ENCODE measurements at regions not wholly inside any gene's neighbourhood (a gene's known extent, or its start where the extent isn't known, plus 50 kb on each side); places are given as distances from the start of the nearest gene placed in this dataset.

DNA sequence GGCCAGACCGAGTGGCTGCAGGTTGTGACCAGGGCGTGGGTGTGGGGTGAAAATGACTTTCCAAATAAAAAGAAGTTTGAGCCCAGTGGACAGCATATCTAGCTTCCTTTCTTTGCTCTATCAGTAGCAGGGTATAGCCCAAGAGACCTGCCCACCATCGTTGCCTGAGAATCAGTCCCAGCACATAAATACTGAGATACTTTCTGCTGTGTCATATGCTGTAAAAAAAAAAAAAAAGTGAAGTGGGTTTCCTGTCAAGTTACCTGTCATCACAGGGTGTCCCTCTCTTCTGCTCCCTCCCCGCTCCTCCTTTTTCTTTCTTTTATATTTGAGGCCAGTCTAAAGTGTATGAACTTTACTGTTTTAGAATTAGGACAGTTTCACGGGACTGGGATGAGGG is 330.3 kb upstream of the BOD1L1 start:
- no peak for DNase-seq
- Histone ChIP-seq H3K9me2 (ENCODE audit: insufficient read depth) (no peaks in the 10 kb centered on the region), H4K20me1 (ENCODE audit: insufficient read depth) (no peaks in the 10 kb centered on the region), H3K4me3 (no peak overlapping the region), H3K27me3 (ENCODE audit: insufficient read depth, low read depth) (no peaks in the 10 kb centered on the region), H2AFZ (no peak overlapping the region), H3K4me1 (replicated peaks; ENCODE audit: insufficient read depth) (no peaks in the 10 kb centered on the region), H3K36me3 (ENCODE audit: low read depth) (no peaks in the 10 kb centered on the region), H3F3A (ENCODE audit: insufficient read depth, low read depth) (no peaks in the 10 kb centered on the region), H3K27ac (no peak overlapping the region), H3K4me2 (no peak overlapping the region), H3K9me3 (ENCODE audit: insufficient read depth, low read depth) (no peaks in the 10 kb centered on the region), H3K79me2 (ENCODE audit: low read depth) (no peaks in the 10 kb centered on the region)
- TF ChIP-seq EZH2 (IDR thresholded peaks at IDR 0.05; ENCODE audit: low read depth): no peak
- TF ChIP-seq, protein P1, sequence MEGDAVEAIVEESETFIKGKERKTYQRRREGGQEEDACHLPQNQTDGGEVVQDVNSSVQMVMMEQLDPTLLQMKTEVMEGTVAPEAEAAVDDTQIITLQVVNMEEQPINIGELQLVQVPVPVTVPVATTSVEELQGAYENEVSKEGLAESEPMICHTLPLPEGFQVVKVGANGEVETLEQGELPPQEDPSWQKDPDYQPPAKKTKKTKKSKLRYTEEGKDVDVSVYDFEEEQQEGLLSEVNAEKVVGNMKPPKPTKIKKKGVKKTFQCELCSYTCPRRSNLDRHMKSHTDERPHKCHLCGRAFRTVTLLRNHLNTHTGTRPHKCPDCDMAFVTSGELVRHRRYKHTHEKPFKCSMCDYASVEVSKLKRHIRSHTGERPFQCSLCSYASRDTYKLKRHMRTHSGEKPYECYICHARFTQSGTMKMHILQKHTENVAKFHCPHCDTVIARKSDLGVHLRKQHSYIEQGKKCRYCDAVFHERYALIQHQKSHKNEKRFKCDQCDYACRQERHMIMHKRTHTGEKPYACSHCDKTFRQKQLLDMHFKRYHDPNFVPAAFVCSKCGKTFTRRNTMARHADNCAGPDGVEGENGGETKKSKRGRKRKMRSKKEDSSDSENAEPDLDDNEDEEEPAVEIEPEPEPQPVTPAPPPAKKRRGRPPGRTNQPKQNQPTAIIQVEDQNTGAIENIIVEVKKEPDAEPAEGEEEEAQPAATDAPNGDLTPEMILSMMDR (conservative IDR thresholded peaks at IDR 0.05): no peak
- no TSS peak for BruUV-seq (replicated peaks)
- POLR2A ChIA-PET (ENCODE audit: unreplicated experiment): interaction anchor here (0.5 kb wide), 1 partner anchor 66 kb away, joined by 6 read pairs; no protein-coding TSS in a partner anchor
- CTCF ChIA-PET: no interaction called here
- intact Hi-C loops (cut with micrococcal nuclease; ENCODE audit: unreplicated experiment): no loop called here

DNA sequence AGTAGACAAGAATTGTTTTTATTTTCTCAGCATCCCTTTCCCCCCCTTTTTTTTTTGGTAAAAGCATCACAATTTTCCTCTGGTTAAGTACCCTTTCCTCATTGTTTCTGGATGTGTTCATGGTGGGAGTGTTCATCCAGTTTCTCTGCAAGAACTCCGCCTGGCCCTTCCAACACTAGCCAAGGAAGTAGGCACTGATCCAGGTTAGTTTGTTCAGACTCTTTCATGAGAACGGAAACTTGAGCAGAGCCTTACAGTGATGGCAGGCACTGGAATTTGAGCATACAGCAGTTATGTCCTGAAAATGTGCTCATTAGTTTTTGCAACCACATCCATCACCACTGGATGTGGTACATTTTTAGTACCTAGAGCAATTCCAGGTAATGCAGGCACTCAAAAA is 336.1 kb upstream of the BOD1L1 start:
- DNase-seq: no peak
- Histone ChIP-seq H3K4me1 (replicated peaks; ENCODE audit: insufficient read depth) (no peaks in the 10 kb centered on the region), H3K9me2 (ENCODE audit: insufficient read depth) (no peaks in the 10 kb centered on the region), H3K9me3 (ENCODE audit: insufficient read depth, low read depth) (no peaks in the 10 kb centered on the region), H3F3A (ENCODE audit: insufficient read depth, low read depth) (no peaks in the 10 kb centered on the region), H3K4me2 (no peak overlapping the region), H3K79me2 (ENCODE audit: low read depth) (no peaks in the 10 kb centered on the region), H4K20me1 (ENCODE audit: insufficient read depth) (no peaks in the 10 kb centered on the region), H3K27ac (no peak overlapping the region), H2AFZ (no peak overlapping the region), H3K36me3 (ENCODE audit: low read depth) (no peaks in the 10 kb centered on the region), H3K27me3 (ENCODE audit: insufficient read depth, low read depth) (no peaks in the 10 kb centered on the region), H3K4me3 (no peak overlapping the region)
- CTCF ChIA-PET: no interaction called here
- POLR2A ChIA-PET (ENCODE audit: unreplicated experiment): no interaction called here
- no TSS peak for BruUV-seq (replicated peaks)
- intact Hi-C loops (cut with micrococcal nuclease; ENCODE audit: unreplicated experiment): no loop called here
- TF ChIP-seq, protein P1 (conservative IDR thresholded peaks at IDR 0.05): no peak
- TF ChIP-seq EZH2 (IDR thresholded peaks at IDR 0.05; ENCODE audit: low read depth): no peak

DNA sequence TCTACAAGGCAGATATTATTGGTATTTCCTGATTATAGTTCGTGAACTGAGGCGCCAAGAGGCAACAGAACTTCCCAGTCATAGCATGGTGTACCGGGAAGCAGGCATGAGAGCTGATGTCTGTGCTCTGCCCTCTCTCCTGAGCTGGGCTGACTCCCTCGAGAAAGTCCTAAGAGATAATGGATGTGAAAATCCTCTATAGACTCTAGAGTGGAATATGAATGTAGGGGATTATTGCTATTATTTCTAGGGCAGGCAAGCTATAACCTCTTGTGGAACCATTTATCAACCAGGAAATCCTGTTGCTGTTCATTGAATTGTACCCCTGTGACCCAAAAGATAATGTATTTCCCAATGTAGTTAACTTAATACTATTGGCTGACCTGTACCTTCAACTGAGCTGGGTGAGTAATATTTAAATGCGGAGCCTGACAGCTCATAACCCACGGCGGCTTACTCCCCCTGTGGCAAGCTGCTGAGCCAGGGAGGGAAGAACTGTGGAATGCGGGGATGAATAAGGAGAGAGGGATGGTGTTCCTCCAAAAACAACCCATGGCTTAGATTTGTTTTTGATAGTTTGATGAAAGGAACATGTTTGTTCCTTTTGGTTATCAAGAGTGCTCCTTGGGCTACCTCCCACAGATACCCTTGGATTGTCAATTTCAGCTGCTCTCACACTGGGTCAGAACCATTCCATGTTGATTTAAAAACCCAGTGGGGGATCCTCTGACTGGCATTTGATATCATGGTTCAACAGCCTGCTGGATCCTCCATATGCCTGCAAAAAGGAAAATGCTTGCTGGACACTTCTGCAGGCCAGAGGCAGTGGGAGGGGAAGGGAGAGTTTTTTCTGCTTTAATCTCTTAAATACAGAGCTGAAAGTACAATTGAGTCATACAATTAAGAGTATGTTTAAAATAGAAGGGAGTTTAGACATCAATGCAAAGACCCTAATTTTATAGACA is 339.0 kb upstream of the BOD1L1 start:
- DNase-seq: no peak
- Histone ChIP-seq H3K4me3 (no peak overlapping the region), H3K4me1 (replicated peaks; ENCODE audit: insufficient read depth) (no peaks in the 10 kb centered on the region), H3K79me2 (ENCODE audit: low read depth) (no peaks in the 10 kb centered on the region), H4K20me1 (ENCODE audit: insufficient read depth) (no peaks in the 10 kb centered on the region), H3K4me2 (no peak overlapping the region), H2AFZ (no peak overlapping the region), H3K9me3 (ENCODE audit: insufficient read depth, low read depth) (no peaks in the 10 kb centered on the region), H3F3A (ENCODE audit: insufficient read depth, low read depth) (no peaks in the 10 kb centered on the region), H3K36me3 (ENCODE audit: low read depth) (no peaks in the 10 kb centered on the region), H3K27me3 (ENCODE audit: insufficient read depth, low read depth) (no peaks in the 10 kb centered on the region), H3K27ac (no peak overlapping the region), H3K9me2 (ENCODE audit: insufficient read depth) (no peaks in the 10 kb centered on the region)
- no peak for TF ChIP-seq EZH2 (IDR thresholded peaks at IDR 0.05; ENCODE audit: low read depth)
- TF ChIP-seq, protein P1 (conservative IDR thresholded peaks at IDR 0.05): no peak
- ChIA-PET POLR2A (ENCODE audit: unreplicated experiment) (interaction anchor here (0.6 kb wide), 1 partner anchor 20 kb away, joined by 3 read pairs; no protein-coding TSS in a partner anchor), CTCF (interaction anchor here (0.6 to 0.7 kb wide), 2 partner anchors 202 to 322 kb away, joined by 5 to 12 read pairs; no protein-coding TSS in a partner anchor)
- BruUV-seq (replicated peaks): no TSS peak
- intact Hi-C loops (cut with micrococcal nuclease; ENCODE audit: unreplicated experiment): no loop called here
